ENCODE measurements at regions not wholly inside any gene's neighbourhood (a gene's known extent, or its start where the extent isn't known, plus 50 kb on each side); places are given as distances from the start of the nearest gene placed in this dataset.

GRCh38 chr15:37638116-37638515 is 296.3 kb upstream of the TMCO5A start:
- H2BK120ac ChIP-seq (ENCODE audit: insufficient read depth, low read length, poor library complexity), result no peak overlapping the region
- H3K9me3 ChIP-seq (ENCODE audit: insufficient read depth, low read depth, low read length), result no peaks in the 10 kb centered on the region
- no peak for DNase-seq
- H3K4me1 ChIP-seq (ENCODE audit: control insufficient read depth in 1 of 2, insufficient read depth in 2 of 2, low read length in 2 of 2), result no peaks in the 10 kb centered on the region
- H4K12ac ChIP-seq (ENCODE audit: low read depth, low read length), result no peak overlapping the region
- no peaks in the 10 kb centered on the region for H3K79me2 ChIP-seq (ENCODE audit: control insufficient read depth, insufficient read depth, low read length, poor library complexity)
- no peaks in the 10 kb centered on the region for H3K27me3 ChIP-seq (ENCODE audit: insufficient read depth, low read length)
- no peaks in the 10 kb centered on the region for H3K36me3 ChIP-seq (ENCODE audit: control insufficient read depth in 1 of 2, insufficient read depth in 2 of 2, low read length in 2 of 2)
- no peak overlapping the region for H3K4me2 ChIP-seq (ENCODE audit: low read length)
- H3K79me1 ChIP-seq (ENCODE audit: low read length), result no peaks in the 10 kb centered on the region
- H3K27ac ChIP-seq (ENCODE audit: low read depth, low read length), result no peak overlapping the region
- H3K4me3 ChIP-seq (ENCODE audit: low read depth, low read length), result no peak overlapping the region
- no peak overlapping the region for H2AFZ ChIP-seq (ENCODE audit: insufficient read depth, low read length, poor library complexity)
- H4K8ac ChIP-seq (ENCODE audit: low read depth, low read length), result no peak overlapping the region
- no peak overlapping the region for H2AK5ac ChIP-seq (ENCODE audit: low read length)
- H3K14ac ChIP-seq (ENCODE audit: low read length), result no peak overlapping the region
- H3K9ac ChIP-seq (ENCODE audit: low read length), result no peak overlapping the region
- H2BK12ac ChIP-seq (ENCODE audit: low read length), result no peak overlapping the region
- H2BK5ac ChIP-seq (ENCODE audit: low read depth, low read length, poor library complexity), result no peak overlapping the region
- H4K91ac ChIP-seq (ENCODE audit: low read depth, low read length), result no peak overlapping the region
- H3K18ac ChIP-seq (ENCODE audit: low read length), result no peak overlapping the region
- H3K4ac ChIP-seq (ENCODE audit: low read depth, low read length), result no peak overlapping the region
- no peak overlapping the region for H3K23ac ChIP-seq (ENCODE audit: low read length)

DNA sequence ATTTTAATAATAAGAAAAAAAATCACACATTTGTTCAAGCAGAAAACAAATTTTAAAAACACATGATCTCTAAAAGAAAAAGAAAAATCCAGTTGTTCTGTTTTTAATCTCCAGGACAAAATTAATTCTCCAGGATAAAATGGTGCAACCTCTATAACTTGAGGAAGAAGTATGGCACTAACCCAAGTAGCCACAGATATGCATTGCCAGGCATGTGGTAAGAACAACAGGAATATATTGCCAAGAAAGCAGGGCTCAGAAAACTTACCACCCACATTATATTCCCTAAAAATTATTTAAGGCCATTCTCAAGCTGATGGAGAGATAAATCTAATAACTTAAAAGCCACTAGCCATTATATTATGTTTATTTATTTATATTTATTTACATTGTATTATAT is 295.7 kb upstream of the TMCO5A start:
- Histone ChIP-seq H3K23ac (ENCODE audit: low read length) (no peak overlapping the region), H4K91ac (ENCODE audit: low read depth, low read length) (no peak overlapping the region), H4K12ac (ENCODE audit: low read depth, low read length) (no peak overlapping the region), H3K4me2 (ENCODE audit: low read length) (no peak overlapping the region), H3K4me1 (ENCODE audit: control insufficient read depth in 1 of 2, insufficient read depth in 2 of 2, low read length in 2 of 2) (no peaks in the 10 kb centered on the region), H2BK120ac (ENCODE audit: insufficient read depth, low read length, poor library complexity) (no peak overlapping the region), H4K8ac (ENCODE audit: low read depth, low read length) (no peak overlapping the region), H2BK12ac (ENCODE audit: low read length) (no peak overlapping the region), H2AK5ac (ENCODE audit: low read length) (no peak overlapping the region), H2AFZ (ENCODE audit: insufficient read depth, low read length, poor library complexity) (no peak overlapping the region), H3K18ac (ENCODE audit: low read length) (no peak overlapping the region), H3K4ac (ENCODE audit: low read depth, low read length) (no peak overlapping the region), H3K27ac (ENCODE audit: low read depth, low read length) (no peak overlapping the region), H3K27me3 (ENCODE audit: insufficient read depth, low read length) (no peaks in the 10 kb centered on the region), H3K9me3 (ENCODE audit: insufficient read depth, low read depth, low read length) (no peaks in the 10 kb centered on the region), H3K4me3 (ENCODE audit: low read depth, low read length) (no peak overlapping the region), H3K36me3 (ENCODE audit: control insufficient read depth in 1 of 2, insufficient read depth in 2 of 2, low read length in 2 of 2) (no peaks in the 10 kb centered on the region), H3K14ac (ENCODE audit: low read length) (no peak overlapping the region), H3K79me2 (ENCODE audit: control insufficient read depth, insufficient read depth, low read length, poor library complexity) (no peaks in the 10 kb centered on the region), H2BK5ac (ENCODE audit: low read depth, low read length, poor library complexity) (no peak overlapping the region), H3K79me1 (ENCODE audit: low read length) (no peaks in the 10 kb centered on the region), H3K9ac (ENCODE audit: low read length) (no peak overlapping the region)
- DNase-seq, result no peak

- Histone ChIP-seq H3K4me2 (ENCODE audit: low read length) (no peak overlapping the region), H3K36me3 (ENCODE audit: control insufficient read depth in 1 of 2, insufficient read depth in 2 of 2, low read length in 2 of 2) (no peaks in the 10 kb centered on the region), H2BK12ac (ENCODE audit: low read length) (no peak overlapping the region), H3K4me1 (ENCODE audit: control insufficient read depth in 1 of 2, insufficient read depth in 2 of 2, low read length in 2 of 2) (no peaks in the 10 kb centered on the region), H3K27me3 (ENCODE audit: insufficient read depth, low read length) (no peaks in the 10 kb centered on the region), H3K79me1 (ENCODE audit: low read length) (no peaks in the 10 kb centered on the region), H3K79me2 (ENCODE audit: control insufficient read depth, insufficient read depth, low read length, poor library complexity) (no peaks in the 10 kb centered on the region), H3K23ac (ENCODE audit: low read length) (no peak overlapping the region), H2AFZ (ENCODE audit: insufficient read depth, low read length, poor library complexity) (no peak overlapping the region), H3K9ac (ENCODE audit: low read length) (no peak overlapping the region), H4K8ac (ENCODE audit: low read depth, low read length) (no peak overlapping the region), H4K12ac (ENCODE audit: low read depth, low read length) (no peak overlapping the region), H2AK5ac (ENCODE audit: low read length) (no peak overlapping the region), H3K9me3 (ENCODE audit: insufficient read depth, low read depth, low read length) (peaks cover 1% of the 10 kb centered on the region), H3K4ac (ENCODE audit: low read depth, low read length) (no peak overlapping the region), H3K4me3 (ENCODE audit: low read depth, low read length) (no peak overlapping the region), H3K27ac (ENCODE audit: low read depth, low read length) (no peak overlapping the region), H2BK120ac (ENCODE audit: insufficient read depth, low read length, poor library complexity) (no peak overlapping the region), H4K91ac (ENCODE audit: low read depth, low read length) (no peak overlapping the region), H3K14ac (ENCODE audit: low read length) (no peak overlapping the region), H3K18ac (ENCODE audit: low read length) (no peak overlapping the region), H2BK5ac (ENCODE audit: low read depth, low read length, poor library complexity) (no peak overlapping the region)
- DNase-seq, result no peak
- no CpG with 5 or more reads among the region's 2 CpGs for WGBS (ENCODE audit: extremely low coverage, insufficient coverage, insufficient read length)
These were observed 281.6 kb upstream of the TMCO5A start for GRCh38 chr15:37652646-37653417.

- no peak for DNase-seq
These were observed 256.3 kb upstream of the TMCO5A start for GRCh38 chr15:37678124-37678523.

More at GRCh38 chr15:37678124-37678523, 256.3 kb upstream of the TMCO5A start:
- Histone ChIP-seq H4K8ac (ENCODE audit: low read depth, low read length) (no peak overlapping the region), H3K4ac (ENCODE audit: low read depth, low read length) (no peak overlapping the region), H3K14ac (ENCODE audit: low read length) (no peak overlapping the region), H2AFZ (ENCODE audit: insufficient read depth, low read length, poor library complexity) (no peak overlapping the region), H2BK12ac (ENCODE audit: low read length) (no peak overlapping the region), H2BK5ac (ENCODE audit: low read depth, low read length, poor library complexity) (no peak overlapping the region), H3K9ac (ENCODE audit: low read length) (no peak overlapping the region), H3K18ac (ENCODE audit: low read length) (no peak overlapping the region), H2AK5ac (ENCODE audit: low read length) (no peak overlapping the region), H3K79me2 (ENCODE audit: control insufficient read depth, insufficient read depth, low read length, poor library complexity) (no peaks in the 10 kb centered on the region), H3K36me3 (ENCODE audit: control insufficient read depth in 1 of 2, insufficient read depth in 2 of 2, low read length in 2 of 2) (no peaks in the 10 kb centered on the region), H3K4me3 (ENCODE audit: low read depth, low read length) (no peak overlapping the region), H3K27ac (ENCODE audit: low read depth, low read length) (no peak overlapping the region), H3K79me1 (ENCODE audit: low read length) (no peaks in the 10 kb centered on the region), H3K4me2 (ENCODE audit: low read length) (no peak overlapping the region), H3K23ac (ENCODE audit: low read length) (no peak overlapping the region), H4K12ac (ENCODE audit: low read depth, low read length) (no peak overlapping the region), H3K9me3 (ENCODE audit: insufficient read depth, low read depth, low read length) (no peaks in the 10 kb centered on the region), H3K4me1 (ENCODE audit: control insufficient read depth in 1 of 2, insufficient read depth in 2 of 2, low read length in 2 of 2) (no peaks in the 10 kb centered on the region), H4K91ac (ENCODE audit: low read depth, low read length) (no peak overlapping the region), H2BK120ac (ENCODE audit: insufficient read depth, low read length, poor library complexity) (no peak overlapping the region), H3K27me3 (ENCODE audit: insufficient read depth, low read length) (no peaks in the 10 kb centered on the region)
- WGBS (ENCODE audit: extremely low coverage, insufficient coverage, insufficient read length), result no CpG with 5 or more reads among the region's 3 CpGs

Measured in trophoblast cell (in vitro differentiated cells and primary cell).